Tongue (tissue), 1 donor: ENCODE measurements at regions not wholly inside any gene's neighbourhood (a gene's known extent, or its start where the extent isn't known, plus 50 kb on each side); places are given as distances from the start of the nearest gene placed in this dataset.

Source experiments
- DNase-seq: peaks from one replicate; pipeline ENCODE4 v3.0.0-alpha.2; 2015

DNA sequence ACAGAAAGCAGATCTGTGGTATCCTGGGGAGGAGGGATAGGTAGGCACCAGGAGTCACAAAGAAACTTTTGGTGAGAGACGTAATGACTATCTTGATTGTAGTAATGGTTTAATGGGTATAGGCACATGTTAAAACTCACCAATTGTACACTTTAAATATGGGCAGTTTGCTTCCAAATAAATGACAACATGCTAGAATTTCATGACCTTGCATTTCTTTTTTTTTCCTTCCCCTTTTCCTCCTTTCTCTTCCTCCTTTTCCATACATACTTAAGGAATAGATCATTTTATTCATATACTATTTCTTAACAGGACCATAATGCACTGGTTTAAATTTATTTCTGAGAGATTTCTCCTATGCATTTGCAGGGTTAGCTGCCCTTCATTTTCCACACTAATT, 341.8 kb downstream of the TMEM182 start:
- no peak for DNase-seq

DNA sequence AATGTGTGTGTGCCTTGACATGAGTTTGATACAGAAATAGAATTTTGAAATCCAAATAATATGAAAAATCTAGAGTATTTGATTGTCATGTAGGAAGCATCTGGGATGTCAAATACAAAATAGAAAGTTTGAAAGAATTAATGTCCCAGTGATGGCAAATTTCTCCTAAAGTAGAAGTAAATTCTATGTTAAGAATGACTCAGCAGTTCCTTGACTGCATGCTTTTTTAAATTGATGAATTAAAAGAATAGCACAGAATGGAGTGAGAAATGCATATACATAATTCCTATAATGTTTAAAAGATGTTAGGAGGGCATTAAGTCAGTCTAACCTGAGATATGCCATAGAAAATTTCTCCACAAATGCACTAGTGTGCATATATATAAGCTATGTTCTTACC, 357.5 kb downstream of the TMEM182 start:
- no peak for DNase-seq

DNA sequence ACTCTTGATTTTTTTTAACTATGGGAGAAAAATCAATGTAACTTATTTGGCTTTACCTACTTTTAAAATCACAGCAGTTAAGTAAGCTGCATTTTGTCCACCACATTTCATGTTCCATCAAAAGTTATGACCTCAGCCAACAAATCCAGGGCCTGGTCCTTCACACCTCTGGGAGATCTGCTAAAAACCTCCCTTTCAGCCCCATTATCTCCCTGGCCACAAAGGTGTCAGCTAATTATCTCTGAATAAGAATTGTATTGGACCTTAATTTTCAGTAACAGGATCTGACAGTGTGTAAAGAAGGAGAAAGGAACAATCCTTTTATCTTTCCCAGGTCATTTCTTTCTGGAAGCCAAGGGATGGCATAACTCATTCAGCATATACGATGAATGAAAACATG, 359.3 kb downstream of the TMEM182 start:
- no peak for DNase-seq

DNA sequence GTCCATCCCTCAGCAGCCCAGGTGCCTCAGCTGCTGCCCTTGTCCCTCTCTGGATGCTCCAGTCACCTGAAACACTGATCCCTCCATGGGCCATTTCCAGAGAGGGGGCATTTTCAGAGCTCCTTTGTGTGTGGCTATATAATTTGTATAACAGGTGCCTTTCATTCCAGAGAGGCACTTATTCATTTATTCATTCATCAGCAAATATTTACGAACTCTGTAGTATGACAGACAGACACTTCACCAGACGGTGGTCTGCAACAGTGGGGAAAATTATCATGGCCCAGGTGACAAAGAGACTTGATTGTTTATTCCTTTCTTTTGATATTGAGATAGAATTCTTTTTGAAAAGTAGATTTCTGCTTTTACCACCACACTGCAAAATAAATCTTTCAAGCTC, 361.7 kb downstream of the TMEM182 start:
- DNase-seq: no peak

DNA sequence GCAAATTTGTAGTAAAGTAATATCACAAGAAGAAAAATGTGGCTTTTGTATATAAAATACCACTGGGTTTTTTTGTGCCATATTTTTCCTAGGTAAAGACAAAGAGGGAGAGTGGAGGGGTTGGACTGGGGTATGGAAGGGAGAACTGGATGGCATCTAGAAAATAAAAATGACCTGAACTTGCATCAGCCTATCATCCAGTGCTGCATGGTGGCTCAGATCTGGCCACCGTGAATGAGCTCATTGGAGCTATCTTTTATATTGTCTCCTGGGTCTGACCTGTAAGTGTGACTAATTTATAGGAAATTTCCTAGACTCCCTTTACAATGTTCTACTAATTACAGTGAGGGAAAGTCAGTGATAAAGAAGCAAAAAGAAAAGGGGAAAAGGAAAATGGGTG, 369.0 kb downstream of the TMEM182 start:
- no peak for DNase-seq

DNA sequence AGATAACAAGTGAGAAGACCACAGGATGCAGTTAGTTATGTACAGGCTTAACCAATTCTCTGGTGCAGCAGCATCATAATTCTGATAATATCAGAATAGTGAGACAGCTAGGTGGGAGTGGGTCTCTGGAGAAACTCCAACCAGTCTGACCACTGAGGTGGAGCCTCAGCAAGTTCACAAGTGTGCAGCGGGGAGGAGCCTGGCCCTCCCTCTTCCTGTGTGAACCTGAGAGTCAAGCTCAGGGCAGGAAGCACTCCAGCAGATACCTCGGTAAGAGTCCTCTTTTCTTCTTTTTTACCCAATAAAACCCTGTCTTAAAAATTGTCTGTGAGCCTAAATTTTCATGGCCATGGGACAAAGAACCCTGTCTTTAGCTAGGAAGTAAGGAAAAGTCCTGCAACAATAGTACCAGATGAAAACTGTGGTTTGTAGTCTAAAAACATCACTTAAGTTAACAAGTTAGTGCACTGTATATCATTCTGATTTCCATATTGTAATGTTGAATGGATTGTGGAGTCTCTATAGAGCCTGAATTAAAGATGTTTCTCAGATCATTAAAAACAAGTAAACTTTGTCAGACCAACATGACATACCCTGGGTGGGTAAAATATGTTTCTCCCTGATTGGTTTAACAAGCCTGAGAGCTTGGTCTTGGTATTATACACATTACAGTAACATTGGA, 370.8 kb downstream of the TMEM182 start:
- no peak for DNase-seq

DNA sequence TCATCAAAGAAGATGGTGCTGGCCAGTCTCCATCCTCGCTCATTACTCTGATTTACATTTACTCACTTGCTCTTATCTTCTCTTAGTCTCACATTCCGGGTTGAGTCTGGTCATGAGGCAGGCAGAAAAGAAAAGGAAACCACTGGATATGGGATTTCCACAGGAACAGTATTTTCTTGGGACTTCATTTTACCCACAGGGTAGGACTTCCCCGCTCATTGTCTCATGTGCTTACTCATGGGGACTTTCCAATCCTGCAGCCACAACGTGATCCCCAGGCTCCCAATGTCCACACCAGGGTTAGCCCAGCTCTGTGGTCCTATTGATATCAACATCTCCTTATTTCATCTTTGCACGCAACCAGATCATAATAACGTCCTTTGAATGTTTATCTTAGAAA, 373.8 kb downstream of the TMEM182 start:
- DNase-seq: no peak

DNA sequence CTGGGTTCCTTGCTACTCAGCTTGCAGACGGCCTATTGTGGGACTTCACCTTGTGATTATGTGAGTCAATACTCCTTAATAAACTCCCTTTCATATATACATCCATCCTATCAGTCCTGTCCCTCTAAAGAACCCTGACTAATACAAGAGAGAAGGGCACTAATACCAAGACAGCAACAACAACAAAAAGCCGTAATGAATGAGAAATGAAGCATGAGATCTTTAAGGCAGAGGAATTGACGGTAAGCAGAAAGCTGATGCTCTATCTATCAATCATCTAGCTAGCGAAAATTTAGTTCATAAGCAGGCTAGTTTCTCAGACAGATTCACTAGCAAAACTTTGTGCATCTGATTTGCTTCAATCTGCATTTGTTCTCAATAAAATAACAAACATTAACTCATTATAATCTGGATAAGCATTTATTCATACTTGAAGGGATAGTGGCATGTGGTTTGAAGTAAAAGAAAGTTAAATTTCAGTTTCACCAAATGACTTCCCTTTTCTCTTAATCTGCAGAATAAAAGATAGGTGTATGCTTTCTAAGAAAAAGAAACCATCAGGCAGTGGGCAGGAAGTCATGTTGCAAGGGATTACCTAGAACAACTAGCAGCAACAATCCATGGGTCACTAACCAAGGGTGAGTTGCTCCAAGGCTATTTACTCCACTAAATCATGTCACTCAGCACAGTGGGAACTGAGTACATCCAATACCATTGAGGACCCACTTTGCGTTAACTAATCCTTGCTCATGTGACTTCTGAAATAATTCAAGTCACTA, 376.5 kb downstream of the TMEM182 start:
- DNase-seq: no peak

DNA sequence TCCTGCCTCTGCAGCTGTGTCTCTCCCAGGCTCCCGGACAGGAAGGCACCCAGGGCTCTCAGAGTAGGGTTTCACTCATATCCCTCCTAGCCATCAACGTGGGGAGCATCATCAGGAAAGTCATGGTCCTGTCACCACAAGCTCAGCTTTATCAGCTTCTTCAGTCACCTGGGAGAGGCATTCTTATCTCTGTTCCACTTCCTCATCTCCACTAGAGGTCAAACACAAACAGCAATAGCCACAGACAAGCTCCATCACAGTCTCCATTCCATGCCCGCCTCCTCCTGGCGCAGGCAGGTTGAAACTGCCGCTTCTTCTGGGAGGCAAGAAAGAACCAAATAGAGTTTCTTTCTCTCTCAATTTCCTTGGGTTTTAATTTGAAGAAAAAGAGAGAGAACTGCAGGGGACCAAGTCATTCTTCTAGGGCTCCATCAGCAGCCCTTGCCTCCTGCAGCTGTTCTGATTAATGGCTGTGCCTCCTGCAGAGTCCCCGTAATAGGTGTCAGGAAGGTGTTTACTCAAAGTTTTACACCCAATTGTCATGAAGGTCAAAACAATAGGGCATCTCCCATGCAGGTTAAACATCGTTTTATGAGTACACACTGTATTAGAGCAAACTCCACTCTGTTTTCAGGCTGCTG, 377.9 kb downstream of the TMEM182 start:
- DNase-seq: no peak

DNA sequence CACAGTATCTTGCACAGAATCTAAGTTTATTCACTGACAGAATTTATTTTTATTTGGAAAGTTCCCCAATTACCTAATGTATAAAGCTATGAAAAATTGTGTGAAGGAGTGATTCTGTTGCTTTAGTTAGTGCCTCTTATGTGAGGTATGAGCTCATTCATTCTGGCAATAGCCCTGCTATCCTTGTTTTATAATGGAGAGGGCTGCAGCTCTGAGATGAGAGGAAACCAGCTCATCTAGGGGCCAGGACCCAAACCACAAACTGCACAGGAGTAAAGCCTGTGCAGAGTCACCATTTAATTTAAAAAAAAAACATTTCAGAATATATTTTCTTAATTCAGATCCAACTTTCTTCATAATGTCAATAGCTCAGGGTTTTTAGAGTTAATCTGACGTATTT, 383.0 kb downstream of the TMEM182 start:
- peak; percentile 4 for DNase-seq

DNA sequence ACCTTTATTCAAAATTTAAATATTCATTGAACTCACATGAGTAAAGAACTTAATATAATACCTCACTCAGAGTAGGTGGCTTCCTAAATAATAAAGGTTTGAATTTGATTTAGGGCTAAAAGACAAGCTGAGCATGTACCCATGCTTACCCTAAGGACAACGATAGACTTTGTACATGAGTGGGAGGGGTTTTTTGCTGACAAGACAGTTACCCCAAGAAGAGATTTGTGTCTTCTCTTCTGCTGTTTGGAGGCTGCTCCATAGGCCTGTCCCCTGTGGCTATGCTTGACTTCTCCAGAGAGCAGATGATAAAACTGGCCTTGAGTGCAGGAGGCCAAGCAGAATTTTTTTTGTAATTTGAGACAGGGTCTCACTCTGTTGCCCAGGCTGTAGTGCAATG, 383.9 kb downstream of the TMEM182 start:
- no peak for DNase-seq

DNA sequence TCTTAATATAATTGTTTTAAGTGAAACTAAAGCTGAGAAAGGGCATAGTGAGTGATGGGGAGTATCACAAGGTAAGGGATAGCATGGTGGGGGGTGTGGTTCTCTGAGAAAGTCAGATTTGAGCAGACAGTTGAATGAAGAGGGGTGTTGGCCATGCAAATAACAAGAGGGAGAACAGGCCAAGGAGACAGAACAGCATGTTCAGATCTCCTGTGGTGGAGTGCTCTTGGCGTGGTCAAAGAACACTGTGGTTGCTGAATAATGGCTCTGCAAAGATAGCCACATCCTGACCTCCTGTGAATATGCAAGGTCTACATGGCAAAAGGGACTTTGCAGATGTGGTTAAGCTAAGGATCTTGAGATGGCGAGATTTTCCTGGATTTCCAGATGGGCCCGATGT, 389.2 kb downstream of the TMEM182 start:
- DNase-seq: no peak

DNA sequence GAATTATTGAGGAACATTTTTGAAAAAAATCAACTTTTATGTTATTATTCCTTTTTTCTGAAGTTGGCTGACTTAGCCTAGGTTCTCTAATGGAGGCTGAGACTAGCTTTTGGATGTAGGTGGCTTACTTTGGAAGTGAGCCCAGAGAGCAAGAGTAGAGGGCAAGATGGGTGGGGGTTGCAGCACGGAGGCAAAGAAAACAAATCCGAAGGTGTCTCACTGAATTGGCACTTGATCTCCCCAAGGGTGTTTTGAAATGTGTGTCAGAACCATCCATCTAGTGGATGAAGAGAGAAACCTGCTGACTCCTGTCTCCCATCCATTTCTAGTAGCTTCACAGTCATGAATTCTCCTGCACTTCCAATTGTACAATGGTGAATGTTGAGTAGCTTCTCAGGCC, 390.7 kb downstream of the TMEM182 start:
- DNase-seq: no peak

DNA sequence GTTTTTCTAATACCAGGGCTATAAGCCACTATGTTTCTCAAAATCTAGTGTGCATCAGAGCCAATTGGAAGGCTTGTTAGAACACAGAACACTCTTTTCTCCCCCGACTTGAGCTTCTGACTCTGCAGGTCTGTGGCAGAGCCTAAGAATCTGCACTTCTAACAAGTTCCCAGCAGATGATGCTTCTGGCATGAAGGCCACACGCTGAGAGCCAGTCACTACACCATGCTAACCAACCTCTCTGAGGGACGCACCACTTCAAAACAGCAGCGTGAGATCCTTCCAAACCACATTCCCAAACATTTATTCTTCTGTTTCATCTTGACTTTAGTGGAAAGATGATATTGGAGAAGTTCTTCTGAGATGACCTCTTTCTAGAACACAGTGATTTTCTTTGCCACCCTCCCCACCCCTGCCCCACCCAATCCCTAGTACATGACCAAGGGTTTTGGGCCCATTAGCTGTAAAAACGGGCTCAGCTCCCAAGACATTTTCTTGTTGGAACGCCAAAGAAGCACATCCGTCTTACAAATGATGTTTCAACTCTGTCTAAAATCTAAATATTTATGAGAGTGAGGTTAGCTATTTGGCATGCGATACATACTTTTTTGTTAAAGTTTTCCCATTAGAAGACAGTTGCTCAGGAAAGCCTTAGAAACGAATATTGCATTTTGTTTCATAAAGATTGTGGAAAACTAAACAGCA, 391.9 kb downstream of the TMEM182 start:
- DNase-seq: peak; percentile 44

DNA sequence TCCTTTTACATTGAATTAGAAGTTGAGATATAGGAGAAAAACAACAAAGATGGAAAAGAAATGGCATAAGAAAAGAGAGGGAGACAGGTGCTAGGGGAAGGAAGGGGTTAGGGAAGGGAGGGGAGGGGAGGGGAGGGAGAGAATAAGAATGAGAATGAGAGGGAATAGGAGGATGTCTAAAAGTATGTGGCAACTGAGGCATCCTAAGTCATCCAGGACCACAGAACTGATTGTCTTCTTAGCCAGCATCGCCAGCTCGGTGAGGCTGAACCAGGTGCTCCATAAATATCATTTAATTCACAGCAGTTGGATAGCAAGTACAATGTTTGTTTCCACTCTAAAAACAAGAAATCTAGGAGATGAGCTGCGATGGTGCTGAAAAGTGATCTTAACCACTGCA, 393.5 kb downstream of the TMEM182 start:
- no peak for DNase-seq

DNA sequence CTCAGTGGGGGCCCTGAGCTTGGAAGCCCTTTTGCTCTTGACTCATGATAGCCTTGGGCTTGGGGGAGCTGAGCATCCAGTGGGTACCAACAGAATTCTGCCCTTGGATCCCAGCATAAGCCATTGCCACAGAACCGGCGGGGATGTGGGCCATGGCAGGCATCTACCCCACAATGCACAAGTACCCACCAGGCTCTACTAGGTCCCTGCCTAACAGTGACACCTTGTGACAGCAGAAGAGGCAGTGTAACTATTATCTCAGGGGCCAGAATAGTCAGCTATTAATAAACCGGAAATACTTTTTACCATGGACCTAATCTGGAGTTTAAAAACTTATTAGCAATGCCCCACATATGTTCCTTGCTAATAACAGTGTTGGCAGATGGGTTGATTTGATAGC, 397.2 kb downstream of the TMEM182 start:
- DNase-seq: no peak

DNA sequence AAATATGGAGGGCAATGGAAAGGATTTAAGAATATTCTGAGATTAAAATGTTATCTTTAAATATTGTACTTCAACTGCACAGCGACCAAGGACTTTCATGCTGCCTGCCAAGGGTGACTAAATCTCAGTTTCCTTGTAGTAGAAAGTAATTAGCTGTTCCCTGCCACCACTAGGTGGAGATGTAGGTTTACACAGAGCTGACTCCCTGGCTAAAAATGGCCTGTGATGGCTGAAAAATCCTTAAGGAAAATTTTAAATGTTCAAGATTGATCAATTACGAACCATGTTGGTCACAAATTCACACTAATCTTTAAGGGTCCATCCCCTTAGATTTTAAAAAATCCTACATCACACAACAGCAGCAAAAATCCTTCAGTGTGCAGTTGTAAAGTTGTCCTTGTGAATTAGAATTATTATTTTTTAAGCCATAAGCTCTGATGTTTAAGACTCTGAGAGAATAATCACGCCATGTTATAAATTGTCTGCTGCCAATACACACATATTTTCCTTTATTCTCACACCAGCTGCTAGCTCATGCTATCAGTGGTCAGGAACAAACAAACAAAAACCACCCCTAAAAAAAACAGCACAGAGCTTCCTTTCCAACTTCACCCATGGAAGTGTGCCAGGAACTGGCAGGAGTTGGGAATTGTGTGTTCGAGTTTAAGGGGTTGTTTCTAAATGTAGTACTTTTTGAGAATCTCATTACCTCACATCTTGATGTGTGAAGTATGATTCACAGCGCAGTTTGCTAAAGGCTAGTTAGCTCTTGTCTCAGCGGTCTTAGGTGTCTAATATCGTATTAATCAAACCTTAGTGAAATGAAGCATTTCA, 399.8 kb downstream of the TMEM182 start:
- DNase-seq: peak; percentile 76

DNA sequence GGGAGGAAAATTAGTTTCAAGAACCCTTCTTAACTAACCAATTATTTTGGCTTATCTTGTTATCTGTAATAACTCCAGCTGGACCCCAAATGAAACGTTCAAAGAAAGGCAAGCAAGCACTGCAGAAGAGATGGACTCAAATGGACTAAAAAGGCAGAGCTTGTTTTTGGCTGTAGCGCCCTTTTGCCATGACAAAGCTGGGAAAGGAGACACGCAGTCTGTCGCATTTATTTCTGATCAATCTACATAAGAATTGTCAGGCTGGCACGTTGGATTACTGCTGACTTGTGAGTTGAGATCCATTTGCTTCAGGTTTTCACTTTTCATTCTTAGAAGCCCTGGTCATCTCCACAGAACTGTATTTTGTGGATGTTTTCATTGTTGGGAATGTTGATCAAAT, 402.9 kb downstream of the TMEM182 start:
- no peak for DNase-seq

DNA sequence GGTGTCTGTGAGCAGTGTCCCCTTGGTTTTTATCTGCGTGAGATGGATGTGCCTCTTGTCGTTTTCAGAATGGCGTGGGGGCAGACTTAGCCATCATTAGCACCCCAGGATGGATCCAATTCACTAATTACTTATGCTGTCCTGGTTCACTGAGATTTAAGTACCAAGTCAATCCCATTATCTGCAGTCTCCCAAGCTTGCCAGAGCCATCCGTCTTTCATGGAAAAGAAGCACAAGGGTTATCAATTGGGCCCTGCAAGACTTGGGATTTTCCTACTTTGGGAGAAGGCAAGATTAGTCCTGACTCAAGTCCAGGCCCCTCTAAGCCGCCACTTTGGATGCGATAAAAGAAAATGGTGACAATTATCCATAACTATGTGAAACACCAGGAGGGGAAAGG, 404.0 kb downstream of the TMEM182 start:
- no peak for DNase-seq

DNA sequence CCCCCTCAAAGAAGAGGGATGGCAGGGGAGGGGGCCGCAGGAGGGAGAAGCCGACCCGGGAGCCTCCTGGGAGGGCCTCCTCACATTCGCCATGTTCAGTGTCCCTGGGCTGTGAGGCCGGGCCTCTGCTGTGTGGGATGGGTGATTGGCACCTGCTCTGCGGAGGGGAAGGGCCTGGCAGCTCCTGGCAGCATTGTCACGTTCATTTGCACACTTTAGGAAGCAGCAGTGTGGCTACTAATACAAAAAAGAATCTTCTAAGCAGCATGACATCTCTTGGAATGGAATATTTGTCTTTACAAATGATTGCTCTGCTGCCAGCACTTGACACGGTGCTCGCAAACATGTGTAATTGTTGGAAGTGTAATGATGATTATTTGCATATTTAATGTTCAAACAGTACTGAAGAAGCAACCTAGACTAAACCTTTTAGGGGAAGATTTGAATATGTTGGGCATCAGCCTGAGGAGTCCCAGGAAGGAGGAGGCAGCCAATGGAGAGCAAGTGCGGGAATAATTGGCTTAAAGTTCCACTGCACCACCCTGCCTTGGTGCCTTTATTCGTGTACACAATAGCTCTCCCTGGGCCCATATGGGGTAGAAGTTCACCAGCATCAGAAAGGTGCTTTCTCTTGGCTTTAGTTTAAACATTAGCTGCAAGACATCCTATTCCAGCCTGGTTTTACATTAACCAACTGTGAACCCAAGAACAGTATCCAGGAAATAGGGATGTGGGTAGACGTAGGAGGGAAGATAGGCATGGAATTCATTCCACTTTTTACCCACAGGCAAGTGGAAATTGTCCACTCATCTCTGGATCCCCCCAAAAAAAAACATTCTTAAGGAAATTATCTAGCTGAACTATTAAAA, 404.9 kb downstream of the TMEM182 start:
- DNase-seq: no peak

DNA sequence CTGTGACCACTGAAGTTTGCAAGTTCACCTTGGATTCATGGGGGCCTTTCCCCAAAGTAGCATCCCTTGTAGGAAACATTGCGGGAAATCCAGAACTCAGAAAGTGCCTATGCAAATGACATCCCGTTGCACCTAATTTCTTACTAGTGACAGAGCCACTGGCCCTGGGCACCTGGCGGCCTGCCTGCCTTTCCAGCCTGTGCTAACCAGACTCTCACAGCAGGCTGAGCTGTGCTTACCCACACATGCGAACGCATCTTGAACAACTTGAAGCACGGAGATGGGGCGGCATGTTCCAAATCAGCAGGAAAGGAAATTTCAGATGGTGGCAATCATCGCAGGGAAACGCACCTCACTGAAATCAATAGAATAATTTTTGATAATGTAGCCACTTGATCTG, 405.8 kb downstream of the TMEM182 start:
- no peak for DNase-seq
